ENCODE measurements at regions not wholly inside any gene's neighbourhood (a gene's known extent, or its start where the extent isn't known, plus 50 kb on each side); places are given as distances from the start of the nearest gene placed in this dataset.

GRCh38 chr13:50456111-50456510 is 387.4 kb downstream of the DLEU7 start:
- no peak for TF ChIP-seq CTCF (IDR thresholded peaks at IDR 0.05 in 8 of 11, conservative IDR thresholded peaks at IDR 0.05 in 3 of 11)
- TF ChIP-seq POLR2A (IDR thresholded peaks at IDR 0.05) = no peak
- no peak for TF ChIP-seq POLR2AphosphoS5 (IDR thresholded peaks at IDR 0.05)
